GM18502 (cell line): ENCODE measurements at regions not wholly inside any gene's neighbourhood (a gene's known extent, or its start where the extent isn't known, plus 50 kb on each side); places are given as distances from the start of the nearest gene placed in this dataset.

Source experiments
- ATAC-seq: cut with Tn5 transposase; IDR thresholded peaks from one replicate; pipeline ENCODE4 v1.9.1; 2021; ENCODE audit warnings: mild to moderate bottlenecking; ENCODE audit not compliant: unreplicated experiment, poor library complexity

DNA sequence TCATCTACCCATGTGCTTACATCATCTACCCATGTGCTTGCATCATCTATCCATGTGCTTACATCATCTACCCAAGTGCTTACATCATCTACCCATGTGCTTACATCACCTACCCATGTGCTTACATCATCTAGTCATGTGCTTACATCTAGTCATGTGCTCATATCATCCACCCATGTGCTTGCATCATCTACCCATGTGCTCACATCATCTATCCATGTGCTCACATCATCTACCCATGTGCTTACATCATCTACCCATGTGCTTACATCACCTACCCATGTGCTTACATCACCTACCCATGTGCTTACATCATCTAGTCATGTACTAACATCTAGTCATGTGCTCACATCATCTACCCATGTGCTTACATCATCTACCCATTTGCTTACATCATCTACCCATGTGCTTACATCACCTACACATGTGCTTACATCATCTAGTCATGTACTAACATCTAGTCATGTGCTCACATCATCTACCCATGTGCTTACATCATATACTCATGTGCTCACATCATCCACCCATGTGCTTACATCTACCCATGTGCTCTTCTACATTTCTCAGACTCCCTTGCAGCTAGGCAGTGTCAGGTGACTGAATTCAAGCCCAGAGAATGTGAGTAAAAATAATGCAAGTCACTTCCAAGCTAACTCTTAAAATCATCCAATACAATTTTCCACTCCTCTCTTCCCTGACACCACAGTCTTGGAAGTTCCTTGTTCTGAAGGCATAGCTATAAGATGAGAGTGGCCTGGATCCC, 196.8 kb downstream of the CBLN1 start:
- no peak for ATAC-seq

DNA sequence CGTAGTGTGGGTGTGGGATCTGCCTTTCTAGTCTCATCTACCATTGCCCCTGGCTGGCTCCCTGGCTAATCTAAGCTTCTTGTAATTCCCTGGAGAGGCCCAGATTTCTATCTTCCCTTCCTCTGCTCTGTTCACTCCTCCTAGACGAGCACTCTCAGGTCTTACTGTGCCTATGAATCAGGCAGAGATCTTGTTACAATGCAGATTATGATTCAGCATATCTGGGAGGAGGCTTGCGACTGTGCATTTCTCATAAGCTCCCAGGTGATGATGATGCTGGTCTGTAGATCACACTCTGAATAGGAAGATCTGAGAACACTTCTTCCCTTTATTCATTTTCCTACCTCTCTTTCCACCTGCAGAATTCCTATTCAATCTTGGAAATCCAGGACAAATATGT, 200.1 kb downstream of the CBLN1 start:
- no peak for ATAC-seq

DNA sequence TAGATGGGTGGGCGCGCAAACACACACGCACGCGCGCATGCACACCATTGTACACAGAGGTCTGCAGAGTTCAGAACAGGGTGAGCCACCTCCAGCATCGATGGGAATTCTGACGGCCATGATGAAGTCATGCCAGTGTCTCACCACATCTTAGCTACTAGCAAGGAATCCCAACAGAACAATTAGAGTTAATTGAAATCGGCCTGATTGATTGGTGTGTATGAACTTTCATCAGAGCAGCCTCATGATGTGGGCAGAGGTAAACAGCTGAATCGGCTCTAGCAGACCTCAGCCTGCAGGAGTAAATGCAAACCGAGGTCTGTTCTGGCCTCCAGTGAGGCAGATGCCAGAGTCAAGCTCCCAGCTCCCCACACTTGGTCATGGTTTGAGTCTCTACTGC, 200.6 kb downstream of the CBLN1 start:
- no peak for ATAC-seq

DNA sequence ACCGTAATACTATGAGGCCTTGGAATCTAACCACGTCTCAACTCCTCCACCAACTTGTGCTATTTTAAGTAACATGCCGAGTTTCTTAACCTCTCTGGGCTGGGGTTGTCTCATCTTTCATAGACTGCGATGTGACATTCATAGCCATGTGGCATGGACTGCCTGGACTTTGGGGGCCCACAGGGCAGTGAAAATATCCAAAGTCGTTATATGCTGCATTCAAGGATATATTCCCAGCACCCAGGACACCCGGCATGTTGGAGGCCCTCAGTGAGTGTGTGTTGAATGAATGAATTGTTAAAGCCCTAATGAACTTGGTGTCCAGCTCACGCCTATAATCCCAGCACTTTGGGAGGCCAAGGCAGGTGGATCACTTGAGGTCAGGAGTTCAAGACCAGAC, 203.1 kb downstream of the CBLN1 start:
- ATAC-seq = no peak

DNA sequence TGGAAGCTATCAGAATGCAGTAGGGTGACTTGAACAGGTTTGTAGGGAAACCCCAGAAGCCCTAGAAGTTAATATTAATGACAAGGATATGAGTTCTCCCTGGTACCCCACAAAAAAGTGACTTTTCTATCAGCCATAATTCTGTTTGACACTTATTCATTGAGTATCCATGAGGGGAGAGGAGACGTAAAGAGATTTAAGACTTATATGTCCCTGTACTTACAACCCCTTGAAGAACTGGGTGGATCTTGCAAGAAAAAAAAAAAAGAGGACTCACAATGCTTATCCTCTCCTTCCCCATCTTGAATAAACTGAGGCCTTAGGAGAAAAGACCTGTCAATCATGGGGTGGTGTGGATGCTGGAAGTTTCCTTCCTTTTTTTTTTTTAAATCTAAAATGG, 203.5 kb downstream of the CBLN1 start:
- ATAC-seq = no peak

DNA sequence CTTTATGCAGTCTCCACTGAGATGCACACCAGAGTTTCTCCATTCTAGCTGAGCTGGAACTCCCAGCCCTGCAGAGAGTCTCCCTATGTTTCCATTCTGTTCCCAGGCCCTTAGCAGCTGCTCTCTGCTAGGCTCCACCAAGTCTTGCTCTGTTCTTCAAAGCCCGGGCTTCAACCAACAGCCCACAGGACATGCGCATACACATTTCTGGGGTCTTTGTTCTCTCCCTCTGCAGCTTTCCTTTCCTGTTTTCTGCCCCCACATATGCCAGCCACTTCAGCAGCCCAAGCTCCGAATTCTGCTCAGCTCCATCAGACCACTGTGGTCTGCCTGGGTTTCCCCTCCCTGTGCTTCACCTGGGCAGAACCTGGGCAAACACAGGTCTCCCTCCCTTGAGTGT, 205.9 kb downstream of the CBLN1 start:
- no peak for ATAC-seq

DNA sequence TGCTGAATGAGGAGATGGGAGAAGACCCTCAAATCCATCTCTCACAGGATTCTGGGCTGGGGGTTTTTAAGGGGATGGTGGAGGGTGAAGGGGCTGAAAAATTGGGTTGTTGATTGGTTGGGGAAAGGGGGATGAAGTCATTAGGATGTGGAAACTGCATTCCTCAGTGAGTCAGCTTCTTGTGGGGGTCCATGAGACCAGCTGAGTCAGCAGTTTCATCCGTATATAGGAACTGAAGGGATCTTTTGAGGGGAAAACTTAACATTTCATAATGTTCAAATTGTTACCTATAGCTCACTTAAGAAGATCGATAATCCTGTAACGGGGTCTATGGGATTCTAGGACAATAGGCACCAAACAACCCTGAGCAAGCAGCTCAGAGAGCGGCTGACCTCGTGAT, 213.4 kb downstream of the CBLN1 start:
- ATAC-seq = no peak

DNA sequence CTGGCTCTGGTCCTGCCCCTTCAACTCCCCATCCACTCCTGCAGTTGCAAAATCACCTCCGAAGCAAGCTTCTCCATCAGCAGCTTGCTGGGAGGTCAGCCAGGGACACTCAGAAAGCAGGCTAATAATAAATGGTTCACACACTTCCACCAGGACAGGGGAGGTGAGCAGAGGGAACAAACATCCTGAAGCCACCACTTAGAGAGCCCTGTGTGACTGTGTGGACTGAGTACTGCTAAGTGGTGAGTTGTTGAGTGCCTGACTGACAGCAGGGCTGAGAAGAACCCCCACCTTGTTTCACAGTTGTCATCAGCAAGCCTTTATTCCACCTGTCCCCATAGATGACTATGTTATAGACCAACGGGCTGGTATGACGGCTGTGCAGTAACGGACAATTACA, 213.9 kb downstream of the CBLN1 start:
- no peak for ATAC-seq

DNA sequence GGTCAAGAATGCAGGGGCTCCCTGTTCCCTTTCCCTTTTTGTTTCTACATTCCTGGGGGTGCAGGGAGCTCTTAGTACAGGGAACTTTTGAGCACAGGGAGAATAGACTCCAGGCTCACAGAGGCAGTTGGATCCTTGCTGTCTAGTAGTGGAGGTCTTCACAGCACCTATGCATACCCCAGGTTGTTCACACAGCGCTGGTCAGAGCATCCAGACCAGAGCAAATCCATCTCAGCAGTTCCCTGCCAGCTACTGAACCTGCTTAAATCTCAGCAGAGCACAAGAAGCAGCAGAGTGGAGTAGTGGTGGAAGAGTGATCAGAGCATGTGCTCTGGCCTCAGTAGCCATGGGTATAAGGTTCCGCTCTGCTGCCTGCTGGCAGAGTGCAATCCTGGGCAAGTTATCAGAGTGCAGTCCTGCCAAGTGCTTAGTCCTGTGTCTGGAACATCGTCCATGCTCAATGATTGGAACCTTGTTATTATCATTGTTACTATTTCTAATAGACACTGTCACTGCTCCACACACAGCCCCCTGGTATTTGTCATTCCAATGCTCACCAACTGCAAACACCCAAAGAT, 220.4 kb downstream of the CBLN1 start:
- no peak for ATAC-seq

DNA sequence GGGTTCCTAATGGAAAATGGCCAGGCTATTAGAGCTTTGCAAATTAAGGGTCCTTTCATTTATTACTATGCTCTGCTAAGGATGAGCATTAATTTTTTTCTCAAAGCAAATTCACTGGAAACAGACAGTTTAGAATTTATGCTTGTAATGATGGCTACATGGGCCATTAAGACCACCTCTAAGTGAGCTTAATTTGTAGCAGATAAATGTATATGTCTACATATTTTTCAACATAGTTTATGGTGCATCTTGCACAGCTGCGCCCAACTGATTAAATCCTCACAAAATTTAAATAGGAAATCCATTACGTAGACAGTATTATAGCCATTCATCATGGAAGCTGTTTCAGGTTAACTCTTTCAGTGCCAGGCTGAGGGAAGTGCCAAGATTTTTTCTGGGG, 220.9 kb downstream of the CBLN1 start:
- no peak for ATAC-seq

DNA sequence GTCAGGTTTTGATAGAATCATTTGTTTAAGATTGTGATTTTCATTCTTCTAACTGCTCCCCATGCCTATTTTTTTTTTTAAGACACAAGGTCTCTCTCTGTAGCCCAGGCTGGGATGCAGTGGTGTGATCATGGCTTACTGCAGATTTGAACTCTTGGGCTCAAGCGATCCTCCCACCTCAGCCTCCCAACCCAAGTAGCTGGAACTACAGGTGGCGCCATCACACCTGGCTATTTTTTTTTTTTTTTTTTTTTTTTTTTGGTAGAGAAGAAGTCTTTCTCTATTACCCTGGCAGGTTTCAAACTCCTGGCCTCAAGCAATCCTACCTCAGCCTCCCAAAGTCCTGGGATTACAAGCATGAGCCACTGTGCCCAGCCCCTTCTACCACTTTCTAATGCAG, 223.3 kb downstream of the CBLN1 start:
- no peak for ATAC-seq

DNA sequence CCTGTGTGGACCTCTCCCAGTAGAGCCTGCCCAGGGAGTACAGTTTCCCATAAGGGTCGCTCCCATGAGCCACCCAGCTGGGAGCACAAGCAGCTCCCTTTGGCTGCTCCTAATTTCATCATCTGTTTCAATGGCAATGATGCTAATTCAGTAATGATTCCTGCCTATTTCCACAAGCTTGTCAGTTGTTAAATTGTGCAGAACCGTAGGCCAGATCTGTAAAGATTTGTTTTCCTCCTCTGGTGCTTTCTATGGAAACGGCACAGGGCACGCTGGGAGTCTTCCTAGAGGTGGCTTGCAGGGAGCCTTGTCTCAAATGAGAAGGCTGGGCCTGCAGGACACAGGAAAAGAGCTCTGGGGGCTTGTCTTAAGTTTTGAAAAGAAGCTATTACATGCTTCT, 223.7 kb downstream of the CBLN1 start:
- ATAC-seq = no peak

DNA sequence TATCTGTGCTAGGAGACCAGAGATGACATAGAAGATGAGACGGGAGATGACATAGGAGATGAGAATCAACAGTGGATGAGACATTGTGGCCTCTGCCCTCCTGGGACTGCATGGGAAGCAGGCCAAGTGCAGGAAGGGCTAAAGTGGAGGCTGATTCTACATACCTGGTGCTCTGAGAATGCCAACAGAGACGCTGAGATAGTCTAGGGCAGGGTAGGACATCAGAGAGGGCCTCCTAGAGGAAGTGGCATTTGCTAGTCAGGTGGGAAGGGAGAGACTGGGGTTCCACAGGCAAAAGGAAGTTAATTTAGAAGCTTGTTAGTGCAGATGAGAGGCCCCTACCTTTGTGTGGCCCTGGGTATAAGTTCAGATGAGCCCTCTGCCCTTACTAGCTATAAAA, 224.2 kb downstream of the CBLN1 start:
- no peak for ATAC-seq

DNA sequence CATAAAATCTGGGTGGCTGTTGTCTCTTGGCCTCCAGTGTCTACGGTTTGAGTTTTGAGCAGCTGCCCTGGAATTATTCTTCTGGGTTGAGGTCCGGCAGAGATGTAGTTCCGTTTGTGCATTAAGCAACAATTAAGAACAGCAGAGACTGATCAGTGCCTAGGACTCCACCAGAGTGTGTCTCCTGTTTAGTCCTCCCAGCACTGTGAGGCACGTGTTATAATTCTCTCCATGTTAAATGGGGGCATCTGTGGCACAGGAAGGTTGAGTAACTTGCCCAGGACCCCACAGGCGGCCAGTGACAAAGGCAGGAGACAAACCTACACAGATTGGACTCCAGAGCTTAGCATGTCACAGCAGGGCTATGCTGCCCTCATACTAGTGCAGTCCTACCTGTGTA, 225.1 kb downstream of the CBLN1 start:
- ATAC-seq = no peak

DNA sequence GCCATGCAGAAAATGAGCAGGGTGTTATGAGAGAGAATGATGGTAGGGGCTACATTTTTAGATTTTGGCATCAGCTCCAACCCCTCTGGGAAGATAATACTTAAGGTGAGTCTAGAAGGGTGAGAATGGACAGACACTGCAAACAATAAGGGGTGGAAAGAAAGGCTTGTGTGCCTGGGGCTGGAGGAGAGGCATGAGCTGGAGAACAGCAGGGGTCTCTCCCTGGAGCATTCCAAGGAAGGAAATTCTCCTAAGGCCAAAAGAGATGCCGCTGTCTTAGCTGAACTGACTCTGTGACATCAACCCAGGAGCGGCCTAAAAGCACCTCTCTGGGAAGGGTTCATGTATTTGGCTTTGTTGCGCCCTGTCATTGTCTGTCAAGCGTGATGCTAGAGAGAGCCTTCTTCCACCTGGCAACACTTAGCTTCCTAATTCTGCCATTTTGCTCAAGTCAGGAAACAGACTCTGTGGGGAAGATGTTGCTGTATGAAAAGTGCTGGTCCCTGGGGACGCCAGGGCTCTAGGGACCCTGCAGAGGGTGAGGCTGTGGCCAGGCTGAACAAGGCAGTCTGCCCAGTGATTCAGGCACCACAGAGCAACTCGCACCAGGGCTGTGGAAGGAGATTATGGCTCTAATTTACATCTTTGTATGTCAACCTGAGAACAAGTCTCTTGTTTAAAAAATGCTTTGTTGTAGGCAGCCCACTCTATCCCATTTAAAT, 225.7 kb downstream of the CBLN1 start:
- no peak for ATAC-seq

DNA sequence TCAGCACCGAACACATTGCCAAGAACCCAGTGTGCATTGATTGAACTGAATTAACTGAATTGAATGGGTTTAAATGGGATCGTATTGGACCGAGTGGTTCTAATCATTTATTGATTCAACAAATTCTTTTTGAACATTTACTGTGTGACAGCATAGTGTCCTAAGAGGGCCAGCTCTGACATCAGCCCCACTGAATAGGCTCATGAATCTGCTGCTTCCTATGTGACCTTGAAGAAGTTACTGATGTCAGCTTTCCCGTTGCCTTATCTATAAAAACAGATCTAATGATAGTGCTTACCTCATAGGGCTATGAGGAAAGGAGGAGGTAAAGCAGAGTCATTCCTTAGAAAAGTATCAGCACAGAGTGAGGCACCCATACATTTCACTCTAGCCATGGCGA, 226.3 kb downstream of the CBLN1 start:
- no peak for ATAC-seq

DNA sequence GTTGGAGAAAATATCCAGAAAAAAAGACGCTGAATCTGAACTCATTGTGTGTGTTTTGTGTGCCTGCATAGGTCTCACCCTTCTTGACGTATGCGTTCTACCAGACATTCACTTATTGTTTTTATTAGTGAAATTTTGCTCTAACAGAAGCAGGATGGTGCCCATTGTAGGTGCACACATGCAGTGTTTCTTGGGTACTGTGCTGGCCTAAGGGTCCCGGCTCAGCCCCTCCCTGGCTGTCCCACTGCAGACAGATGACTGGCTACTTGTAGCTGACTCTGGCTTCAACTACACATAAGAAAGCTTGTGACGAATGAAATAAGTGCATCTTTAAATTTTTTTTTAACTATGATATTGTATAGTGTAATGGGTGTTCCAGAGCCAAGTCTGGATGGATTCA, 227.0 kb downstream of the CBLN1 start:
- ATAC-seq = no peak

DNA sequence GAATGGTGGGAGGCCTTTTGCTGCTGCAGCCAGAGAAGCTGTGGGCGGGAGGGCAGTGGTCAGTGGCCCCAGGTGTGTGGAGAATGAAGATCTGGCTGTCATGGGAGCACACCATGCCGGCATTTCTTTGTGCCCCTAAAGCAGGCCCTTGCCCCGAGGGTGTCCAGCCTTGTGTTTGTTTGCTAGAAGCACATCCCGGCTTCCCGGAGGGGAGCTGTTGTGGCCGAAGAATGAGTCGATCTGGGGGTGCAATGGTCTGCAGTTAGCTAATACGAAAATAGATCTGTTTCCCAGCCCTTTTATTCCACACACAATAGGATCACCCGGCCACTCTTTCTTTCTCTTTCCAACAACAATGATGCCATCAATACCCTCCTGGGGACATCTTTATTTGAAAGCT, 228.8 kb downstream of the CBLN1 start:
- ATAC-seq = no peak

DNA sequence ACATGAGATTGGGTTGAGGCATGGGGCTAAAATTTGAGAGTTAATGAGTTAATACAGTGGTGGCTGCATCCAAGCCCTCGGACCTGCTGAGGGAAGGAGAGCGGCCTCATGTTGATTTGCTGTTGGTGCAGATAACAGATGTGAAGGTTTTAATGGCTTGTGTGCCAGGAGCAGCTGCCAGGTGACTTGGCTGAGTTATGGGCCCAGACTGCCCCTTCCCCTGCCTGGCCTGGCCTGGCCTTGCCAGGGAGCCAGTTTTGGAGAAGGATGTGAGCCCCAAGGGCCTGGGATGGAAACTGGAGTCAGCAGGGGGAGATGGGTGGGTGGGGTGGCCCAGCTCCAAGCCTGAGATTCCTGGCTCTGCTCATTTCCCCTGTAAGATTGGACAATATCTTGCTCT, 230.1 kb downstream of the CBLN1 start:
- ATAC-seq = no peak

DNA sequence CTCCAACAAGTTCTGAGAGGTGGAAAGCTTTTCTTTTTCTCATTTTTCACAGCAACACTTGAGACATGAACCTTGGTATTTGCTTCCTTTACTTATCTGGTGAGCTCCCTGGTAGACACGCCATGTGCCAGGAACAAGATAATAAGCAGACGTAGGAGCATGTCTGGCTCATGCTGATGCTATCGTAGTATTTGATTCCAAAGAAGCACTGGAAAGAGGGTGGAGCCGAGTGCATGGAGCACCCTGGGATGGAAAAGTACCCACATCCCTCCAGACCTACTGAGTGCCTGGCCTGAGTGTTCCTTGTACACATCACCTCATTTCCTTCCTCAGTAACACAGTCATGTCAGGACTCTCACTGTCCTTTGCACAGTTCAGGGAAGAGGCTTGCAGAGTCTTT, 231.0 kb downstream of the CBLN1 start:
- ATAC-seq = no peak

DNA sequence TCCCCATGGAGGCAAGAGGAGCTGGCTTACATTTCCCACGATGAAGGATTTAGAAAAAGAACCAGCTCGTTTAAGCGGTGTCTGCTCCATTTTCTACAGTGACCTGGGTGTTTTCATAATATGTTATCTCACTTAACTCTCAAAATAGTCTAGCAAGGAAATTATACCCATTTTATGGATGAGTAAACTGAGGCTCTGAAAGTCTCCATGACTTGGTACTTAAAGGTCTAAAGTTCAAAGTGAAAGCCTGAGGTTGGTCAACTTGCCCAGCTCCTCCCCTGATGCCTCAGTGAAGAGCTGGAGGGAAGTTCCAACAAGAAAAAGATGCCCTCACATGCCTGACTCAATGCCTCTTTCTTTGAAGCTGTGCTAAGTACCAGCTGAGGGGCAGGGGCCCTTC, 232.0 kb downstream of the CBLN1 start:
- no peak for ATAC-seq

DNA sequence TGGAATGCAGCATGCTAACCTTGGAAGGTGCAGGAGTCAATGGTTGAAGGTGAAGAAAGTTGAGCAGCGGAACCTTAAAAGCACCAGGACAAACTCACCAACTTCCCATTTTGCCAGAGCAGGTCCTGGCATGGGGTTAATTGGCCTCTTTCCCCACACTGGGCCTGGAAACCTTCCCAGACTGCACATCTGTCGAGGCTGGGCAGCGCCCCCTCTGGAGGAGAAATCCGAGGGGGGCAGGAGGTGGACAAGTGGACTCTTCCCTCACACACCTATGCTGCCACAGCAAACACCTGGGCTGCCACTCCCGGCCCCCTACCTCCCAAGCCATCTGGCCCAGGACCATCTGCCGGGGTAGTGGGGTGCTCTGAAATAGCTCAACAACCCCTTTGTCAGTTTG, 232.4 kb downstream of the CBLN1 start:
- ATAC-seq = no peak
